LNCAP (cell line): ENCODE measurements at regions not wholly inside any gene's neighbourhood (a gene's known extent, or its start where the extent isn't known, plus 50 kb on each side); places are given as distances from the start of the nearest gene placed in this dataset.

Experiments
- TF ChIP-seq, protein P1 (sequence below): fragments of 450-650 bp; IDR thresholded peaks from 2 replicates; pipeline ENCODE4 v1.5.1; 2017; ENCODE audit warnings: mild to moderate bottlenecking

DNA sequence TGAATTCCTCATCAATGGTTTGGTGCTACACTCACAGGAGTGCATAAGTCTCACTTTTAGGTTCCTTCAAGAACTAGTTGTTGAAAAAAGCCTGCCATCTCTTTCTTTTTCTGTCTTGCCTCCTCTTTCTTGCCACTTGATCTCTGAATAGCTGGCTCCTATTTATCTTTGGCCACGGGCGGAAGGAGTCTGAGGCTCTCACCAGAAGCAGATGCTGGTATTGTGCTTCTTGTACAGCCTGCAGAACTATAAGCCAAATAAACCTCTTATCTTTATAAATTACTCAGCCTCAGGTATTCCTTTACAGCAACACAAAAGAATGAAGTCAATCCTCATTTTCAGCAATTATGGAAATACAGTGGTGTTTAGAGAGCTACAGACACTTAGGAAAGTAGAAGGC is 247.1 kb upstream of the PRR16 start:
- TF ChIP-seq, protein P1, sequence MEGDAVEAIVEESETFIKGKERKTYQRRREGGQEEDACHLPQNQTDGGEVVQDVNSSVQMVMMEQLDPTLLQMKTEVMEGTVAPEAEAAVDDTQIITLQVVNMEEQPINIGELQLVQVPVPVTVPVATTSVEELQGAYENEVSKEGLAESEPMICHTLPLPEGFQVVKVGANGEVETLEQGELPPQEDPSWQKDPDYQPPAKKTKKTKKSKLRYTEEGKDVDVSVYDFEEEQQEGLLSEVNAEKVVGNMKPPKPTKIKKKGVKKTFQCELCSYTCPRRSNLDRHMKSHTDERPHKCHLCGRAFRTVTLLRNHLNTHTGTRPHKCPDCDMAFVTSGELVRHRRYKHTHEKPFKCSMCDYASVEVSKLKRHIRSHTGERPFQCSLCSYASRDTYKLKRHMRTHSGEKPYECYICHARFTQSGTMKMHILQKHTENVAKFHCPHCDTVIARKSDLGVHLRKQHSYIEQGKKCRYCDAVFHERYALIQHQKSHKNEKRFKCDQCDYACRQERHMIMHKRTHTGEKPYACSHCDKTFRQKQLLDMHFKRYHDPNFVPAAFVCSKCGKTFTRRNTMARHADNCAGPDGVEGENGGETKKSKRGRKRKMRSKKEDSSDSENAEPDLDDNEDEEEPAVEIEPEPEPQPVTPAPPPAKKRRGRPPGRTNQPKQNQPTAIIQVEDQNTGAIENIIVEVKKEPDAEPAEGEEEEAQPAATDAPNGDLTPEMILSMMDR, result no peak

- TF ChIP-seq, protein P1, result no peak
These were observed 244.1 kb upstream of the PRR16 start for GRCh38 chr5:120219988-120220387.

DNA sequence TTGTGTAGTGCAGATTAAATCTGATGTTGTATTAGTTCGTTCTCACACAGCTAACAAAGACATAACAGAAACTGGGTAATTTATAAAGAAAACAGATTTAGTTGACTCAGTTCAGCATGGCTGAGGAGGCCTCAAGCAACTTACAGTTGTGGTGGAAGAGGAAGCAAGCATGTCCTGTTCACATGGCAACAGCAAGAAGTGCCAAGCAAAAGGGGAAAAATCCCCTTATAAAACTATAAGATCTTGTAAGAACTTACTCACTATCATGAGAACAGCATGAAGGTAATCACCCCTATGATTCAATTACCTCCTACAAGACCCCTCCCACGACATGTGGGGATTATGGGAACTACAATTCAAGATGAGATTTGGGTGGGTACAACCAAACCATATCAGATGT is 238.6 kb upstream of the PRR16 start:
- TF ChIP-seq, protein P1, result no peak

DNA sequence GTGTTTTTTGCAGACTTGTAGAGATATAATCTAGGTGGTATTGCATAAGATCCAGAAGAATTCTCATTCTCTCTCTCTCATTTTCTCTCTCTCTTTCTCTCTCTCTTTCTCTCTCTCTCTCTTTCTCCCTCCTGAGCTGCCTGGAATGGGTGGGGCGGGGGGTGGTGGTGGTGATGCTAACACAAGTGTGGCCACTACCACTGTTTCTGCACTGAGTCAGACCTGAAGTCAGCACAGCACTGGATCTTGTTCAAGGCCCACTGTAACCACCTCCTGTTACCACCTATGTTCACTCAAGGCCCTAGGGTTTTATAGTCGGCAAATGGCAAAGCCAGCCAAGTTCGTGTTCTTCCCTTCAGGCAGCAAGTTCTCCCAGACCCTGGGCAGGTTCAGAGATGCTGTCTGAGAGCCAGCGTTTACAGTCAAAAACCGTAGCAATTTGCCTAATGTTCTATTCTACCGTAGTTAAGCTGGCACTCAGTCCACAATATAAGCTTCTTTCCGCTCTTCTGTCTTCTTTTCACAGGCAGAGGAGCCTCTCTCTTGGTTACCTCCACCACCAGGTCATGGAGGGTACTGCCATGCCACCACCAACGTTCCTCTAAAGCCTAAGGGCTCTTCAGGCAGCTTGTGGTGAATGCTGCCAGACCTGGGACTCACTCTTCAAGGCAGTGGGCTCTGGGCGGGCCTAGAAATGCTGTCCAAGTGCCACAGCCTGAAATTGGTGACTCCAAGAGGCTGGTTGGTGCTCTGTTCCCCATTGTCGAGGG is 235.7 kb upstream of the PRR16 start:
- TF ChIP-seq, protein P1, result no peak

DNA sequence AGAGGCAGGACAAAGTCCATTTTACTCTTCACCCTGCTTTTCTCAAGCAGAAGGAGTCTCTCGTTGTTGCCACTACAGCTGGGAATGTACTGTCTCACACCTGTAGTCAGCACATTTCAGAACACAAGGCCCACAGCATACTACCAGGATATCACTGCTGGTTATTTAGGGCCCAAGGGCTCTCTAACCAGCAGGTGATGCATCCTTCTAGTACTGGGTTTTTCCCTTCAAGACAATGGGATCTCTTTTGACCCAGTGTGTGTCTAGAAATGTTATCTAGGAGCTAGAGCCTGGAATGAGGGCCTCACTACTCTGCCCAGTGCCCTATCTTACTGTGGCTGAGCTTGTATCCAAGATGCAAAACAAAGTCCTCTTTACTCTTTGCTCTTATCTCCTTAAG is 235.1 kb upstream of the PRR16 start:
- TF ChIP-seq, protein P1, result no peak

DNA sequence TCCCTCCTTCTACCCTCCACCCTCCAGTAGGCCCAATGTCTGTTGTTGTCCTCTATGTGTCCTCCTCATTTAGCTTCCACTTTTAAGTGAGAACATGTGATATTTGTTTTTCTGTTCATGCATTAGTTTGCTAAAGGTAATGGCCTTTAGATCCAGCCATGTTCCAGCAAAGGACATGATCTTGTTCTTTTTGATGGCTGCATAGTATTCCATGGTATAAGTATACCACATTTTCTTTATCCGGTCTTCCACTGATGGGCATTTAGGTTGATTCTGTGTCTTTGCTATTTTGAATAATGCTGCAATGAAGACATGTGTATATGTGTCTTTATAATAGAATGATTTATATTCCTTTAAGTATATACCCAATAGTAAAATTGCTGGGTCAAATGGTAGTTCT is 232.5 kb upstream of the PRR16 start:
- TF ChIP-seq, protein P1, result no peak

- TF ChIP-seq, protein P1, result no peak
These were observed 227.7 kb upstream of the PRR16 start for GRCh38 chr5:120236360-120236759.

DNA sequence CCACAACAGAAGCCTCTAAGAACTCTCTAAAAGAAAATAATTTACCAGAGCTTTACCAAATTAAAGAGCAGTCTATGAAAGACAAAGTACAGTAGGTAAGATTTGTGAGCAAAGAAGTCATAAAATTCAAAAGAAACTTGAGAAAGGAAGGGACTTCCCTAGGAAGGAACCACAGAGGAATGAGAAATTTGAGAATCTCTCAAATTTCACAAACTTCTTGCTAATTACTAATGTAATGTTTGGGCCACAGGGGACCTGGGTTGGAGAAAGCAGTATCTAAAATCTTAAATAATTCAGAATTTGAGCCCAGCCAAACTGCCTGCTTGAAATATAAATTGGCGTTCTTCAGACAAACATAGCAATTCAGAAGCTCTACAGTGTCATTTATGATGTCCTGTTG is 225.0 kb upstream of the PRR16 start:
- TF ChIP-seq, protein P1, result no peak
